ENCODE measurements at regions not wholly inside any gene's neighbourhood (a gene's known extent, or its start where the extent isn't known, plus 50 kb on each side); places are given as distances from the start of the nearest gene placed in this dataset.

DNA sequence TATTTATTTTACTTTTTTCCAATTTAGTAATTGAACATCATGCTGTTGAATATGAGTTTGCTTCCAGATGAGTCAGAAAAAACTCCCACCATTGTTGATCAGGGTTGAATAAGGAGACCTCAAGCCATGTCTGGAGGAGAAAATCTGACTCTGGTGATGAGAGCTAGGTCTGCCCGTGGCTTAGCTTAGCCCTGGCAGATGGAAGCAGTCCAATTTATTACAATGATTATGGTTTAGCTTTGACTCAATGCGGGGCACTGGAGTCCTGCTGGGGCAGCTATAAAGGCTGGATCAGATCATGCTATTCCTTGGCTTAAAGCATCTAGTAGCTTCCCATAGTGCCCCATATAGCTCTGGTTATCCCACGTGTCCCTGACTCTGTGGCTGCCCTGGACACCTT is 506.5 kb downstream of the MN1 start:
- Histone ChIP-seq H4K5ac (ENCODE audit: insufficient read length, low read depth, low read length) (no peak overlapping the region), H3K36me3 (ENCODE audit: control insufficient read depth in 2 of 4, insufficient read depth in 4 of 4, low read length in 3 of 4) (no peaks in the 10 kb centered on the region), H4K91ac (replicated peaks; ENCODE audit: insufficient read length, low read length) (no peak overlapping the region), H2BK5ac (ENCODE audit: low read depth, low read length) (no peak overlapping the region), H3K9me3 (ENCODE audit: insufficient read depth in 2 of 2, low read depth in 1 of 2, low read length in 1 of 2) (no peaks in the 10 kb centered on the region), H2BK15ac (ENCODE audit: low read length) (no peak overlapping the region), H3K4ac (replicated peaks; ENCODE audit: insufficient read length, low read depth, low read length) (no peak overlapping the region), H2AFZ (ENCODE audit: low read length) (no peak overlapping the region), H3K18ac (ENCODE audit: extremely low read depth, low read length) (no peak overlapping the region), H2AK5ac (ENCODE audit: low read depth, low read length) (no peak overlapping the region), H3K9ac (replicated peaks in 1 of 4; ENCODE audit: extremely low read depth in 1 of 4, low read depth in 3 of 4, low read length in 3 of 4) (no peak overlapping the region), H3K14ac (ENCODE audit: insufficient read length) (no peak overlapping the region), H3K79me1 (ENCODE audit: low read depth, low read length) (no peaks in the 10 kb centered on the region), H2BK12ac (ENCODE audit: low read depth, low read length) (no peak overlapping the region), H3K79me2 (ENCODE audit: control insufficient read depth in 1 of 2, insufficient read depth in 2 of 2, low read length in 2 of 2) (no peaks in the 10 kb centered on the region), H3K23ac (ENCODE audit: insufficient read length) (no peak overlapping the region), H3K23me2 (ENCODE audit: low read depth, low read length) (peaks cover 8% of the 10 kb centered on the region; the same call in 1 of the 2 replicates), H4K8ac (ENCODE audit: extremely low read depth, insufficient read depth, low read length) (no peak overlapping the region), H3K4me1 (replicated peaks in 1 of 4; ENCODE audit: control insufficient read depth in 3 of 4, insufficient read depth in 4 of 4, low read length in 3 of 4) (peaks cover 0 to 15% (median 7%) of the 10 kb centered on the region in 4 experiments), H2BK120ac (replicated peaks; ENCODE audit: low read depth, low read length) (no peak overlapping the region), H3K56ac (replicated peaks; ENCODE audit: insufficient read length, low read depth, low read length) (no peak overlapping the region), H2BK20ac (ENCODE audit: low read length) (no peak overlapping the region), H4K20me1 (replicated peaks in 1 of 2; ENCODE audit: control insufficient read depth in 1 of 2, insufficient read depth in 2 of 2, low read length in 2 of 2) (no peaks in the 10 kb centered on the region), H3K4me2 (ENCODE audit: insufficient read depth in 1 of 2, low read depth in 2 of 2, low read length in 2 of 2) (no peak overlapping the region), H3K27me3 (replicated peaks in 1 of 4; ENCODE audit: control insufficient read depth in 3 of 4, extremely low read depth in 1 of 4, insufficient read depth in 3 of 4, low read length in 3 of 4) (no peaks in the 10 kb centered on the region), H3K4me3 (ENCODE audit: extremely low read depth in 1 of 4, insufficient read depth in 2 of 4, low read depth in 3 of 4, low read length in 4 of 4) (no peak overlapping the region), H3K27ac (ENCODE audit: low read depth, low read length) (no peak overlapping the region)
- WGBS, 2 experiments (ENCODE audit: extremely low coverage in 1 of 2, insufficient coverage in 1 of 2, insufficient read length in 1 of 2, insufficient replicate concordance in 2 of 2, low coverage in 1 of 2, low lambda C conversion rate in 2 of 2, missing lambda C conversion rate in 1 of 2): 81% methylated on average over 3 of the region's 3 CpGs; no CpG with 5 or more reads in 1 of the 2 experiments
- ChIA-PET CTCF (ENCODE audit: partially characterized antibody) (interaction anchor here (0.6 to 1.6 kb wide), 2 partner anchors 35 to 108 kb away, joined by 3 to 4 read pairs; no protein-coding TSS in a partner anchor), POLR2A (ENCODE audit: partially characterized antibody) (interaction anchor here (1.3 kb wide), 1 partner anchor 13 kb away, joined by 4 read pairs; no protein-coding TSS in a partner anchor)
- FAIRE-seq (no peak), DNase-seq (ENCODE audit: low read depth in 1 of 2, low spot score in 2 of 2) (no peak)
- TF ChIP-seq KDM5A (IDR thresholded peaks at IDR 0.05; ENCODE audit: low read length): no peak
- TF ChIP-seq MAFK (IDR thresholded peaks at IDR 0.05; ENCODE audit: low read depth, low read length): no peak
- TF ChIP-seq, protein P1, sequence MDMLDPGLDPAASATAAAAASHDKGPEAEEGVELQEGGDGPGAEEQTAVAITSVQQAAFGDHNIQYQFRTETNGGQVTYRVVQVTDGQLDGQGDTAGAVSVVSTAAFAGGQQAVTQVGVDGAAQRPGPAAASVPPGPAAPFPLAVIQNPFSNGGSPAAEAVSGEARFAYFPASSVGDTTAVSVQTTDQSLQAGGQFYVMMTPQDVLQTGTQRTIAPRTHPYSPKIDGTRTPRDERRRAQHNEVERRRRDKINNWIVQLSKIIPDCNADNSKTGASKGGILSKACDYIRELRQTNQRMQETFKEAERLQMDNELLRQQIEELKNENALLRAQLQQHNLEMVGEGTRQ (IDR thresholded peaks at IDR 0.05; ENCODE audit: low read length): no peak
- TF ChIP-seq NANOG (IDR thresholded peaks at IDR 0.05; ENCODE audit: insufficient read depth, low read depth, low read length, poor library complexity, severe bottlenecking): no peak
- TF ChIP-seq BACH1 (IDR thresholded peaks at IDR 0.05; ENCODE audit: low read length): no peak
- no peak for TF ChIP-seq CBX8 (IDR thresholded peaks at IDR 0.05; ENCODE audit: borderline replicate concordance, low read depth, low read length)
- no peak for TF ChIP-seq KDM1A (IDR thresholded peaks at IDR 0.05; ENCODE audit: borderline replicate concordance, low read length)
- no peak for TF ChIP-seq CEBPB (IDR thresholded peaks at IDR 0.05; ENCODE audit: low read depth, low read length)
- TF ChIP-seq CREB1 (IDR thresholded peaks at IDR 0.05): no peak
- TF ChIP-seq TAF1 (IDR thresholded peaks at IDR 0.05; ENCODE audit: low read depth, low read length): no peak
- TF ChIP-seq CHD1 (IDR thresholded peaks at IDR 0.05; ENCODE audit: low read depth, low read length): no peak
- no peak for TF ChIP-seq RBBP5 (IDR thresholded peaks at IDR 0.05; ENCODE audit: borderline replicate concordance, low read depth, low read length)
- no peak for TF ChIP-seq POLR2A (IDR thresholded peaks at IDR 0.05; ENCODE audit: control extremely low read depth in 1 of 2, low read depth in 2 of 2, low read length in 2 of 2)
- TF ChIP-seq TBP (IDR thresholded peaks at IDR 0.05; ENCODE audit: low read depth, low read length): no peak
- TF ChIP-seq RFX5 (IDR thresholded peaks at IDR 0.05; ENCODE audit: borderline replicate concordance, low read depth, low read length): no peak

Measured in H1 (cell line).